ENCODE measurements at regions not wholly inside any gene's neighbourhood (a gene's known extent, or its start where the extent isn't known, plus 50 kb on each side); places are given as distances from the start of the nearest gene placed in this dataset.

GRCh38 chr2:341912-342311 is 54.0 kb upstream of the ALKAL2 start:
- no peaks in the 10 kb centered on the region for H3K27me3 ChIP-seq (replicated peaks in 1 of 2; ENCODE audit: control insufficient read depth in 2 of 2, insufficient read depth in 2 of 2, low read length in 1 of 2)
- no peak overlapping the region for H3K9ac ChIP-seq (ENCODE audit: control insufficient read depth, insufficient read depth, low read length)
- DNase-seq (ENCODE audit: low read depth, low spot score) (no peak), FAIRE-seq (no peak), ATAC-seq (no peak)
- no peak overlapping the region for H3K4me3 ChIP-seq
- H3K79me2 ChIP-seq (ENCODE audit: control insufficient read depth, insufficient read depth, low read length): no peaks in the 10 kb centered on the region
- 82% methylated on average over 2 of the region's 2 CpGs for WGBS (ENCODE audit: insufficient coverage, insufficient replicate concordance, low lambda C conversion rate, missing lambda C conversion rate)
- H3K4me2 ChIP-seq (ENCODE audit: control insufficient read depth, insufficient read depth): no peak overlapping the region
- TF ChIP-seq CEBPZ (IDR thresholded peaks at IDR 0.05; ENCODE audit: low read depth, low read length) (no peak), NFYB (IDR thresholded peaks at IDR 0.05; ENCODE audit: insufficient read depth, low read depth, low read length) (no peak), JUND (IDR thresholded peaks at IDR 0.05; ENCODE audit: low read depth, low read length) (no peak), FOXK2 (IDR thresholded peaks at IDR 0.05) (no peak)
- no peaks in the 10 kb centered on the region for H3K4me1 ChIP-seq (ENCODE audit: control insufficient read depth, insufficient read depth, low read length)
- H4K20me1 ChIP-seq (ENCODE audit: control insufficient read depth, insufficient read depth): no peaks in the 10 kb centered on the region
- intact Hi-C loops (cut with micrococcal nuclease; ENCODE audit: unreplicated experiment): no loop called here
- in situ Hi-C loops (cut with MboI): no loop called here
- BruUV-seq (replicated peaks): no TSS peak
- RAD21 ChIA-PET (ENCODE audit: unreplicated experiment): no interaction called here
- CTCF ChIA-PET: no interaction called here
- no peak overlapping the region for H3K27ac ChIP-seq (ENCODE audit: control insufficient read depth, insufficient read depth)
- H3K36me3 ChIP-seq (ENCODE audit: control insufficient read depth in 2 of 2, insufficient read depth in 2 of 2, low read length in 1 of 2): no peaks in the 10 kb centered on the region
- no peaks in the 10 kb centered on the region; the same call in 2 of the 3 replicates for H3K9me3 ChIP-seq (replicated peaks; ENCODE audit: control insufficient read depth, insufficient read depth, low read length)
- SMC1A ChIA-PET (ENCODE audit: uncharacterized antibody, unreplicated experiment): no interaction called here
- no peak overlapping the region for H2AFZ ChIP-seq (ENCODE audit: control insufficient read depth, low read depth, low read length)
- POLR2A ChIA-PET: no interaction called here

GRCh38 chr2:341017-341542 is 53.2 kb upstream of the ALKAL2 start:
- 45% methylated on average over 8 of the region's 9 CpGs for WGBS (ENCODE audit: insufficient coverage, insufficient replicate concordance, low lambda C conversion rate, missing lambda C conversion rate)
- SMC1A ChIA-PET (ENCODE audit: uncharacterized antibody, unreplicated experiment): no interaction called here
- TF ChIP-seq TARDBP (IDR thresholded peaks at IDR 0.05; ENCODE audit: borderline replicate concordance) (no peak), MTA3 (IDR thresholded peaks at IDR 0.05; ENCODE audit: borderline replicate concordance, low read length) (no peak), KAT2A (conservative IDR thresholded peaks at IDR 0.05; ENCODE audit: control insufficient read depth, low read depth, low read length) (no peak), POLR2A (IDR thresholded peaks at IDR 0.05; ENCODE audit: low read depth, low read length) (no peak), RAD51 (IDR thresholded peaks at IDR 0.05) (no peak), EZH2 (IDR thresholded peaks at IDR 0.05; ENCODE audit: borderline replicate concordance, control insufficient read depth, low read depth, low read length) (no peak)
- TF ChIP-seq, protein P1, sequence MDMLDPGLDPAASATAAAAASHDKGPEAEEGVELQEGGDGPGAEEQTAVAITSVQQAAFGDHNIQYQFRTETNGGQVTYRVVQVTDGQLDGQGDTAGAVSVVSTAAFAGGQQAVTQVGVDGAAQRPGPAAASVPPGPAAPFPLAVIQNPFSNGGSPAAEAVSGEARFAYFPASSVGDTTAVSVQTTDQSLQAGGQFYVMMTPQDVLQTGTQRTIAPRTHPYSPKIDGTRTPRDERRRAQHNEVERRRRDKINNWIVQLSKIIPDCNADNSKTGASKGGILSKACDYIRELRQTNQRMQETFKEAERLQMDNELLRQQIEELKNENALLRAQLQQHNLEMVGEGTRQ (IDR thresholded peaks at IDR 0.05; ENCODE audit: borderline replicate concordance, low read depth, low read length): no peak
- TF ChIP-seq, protein P2, sequence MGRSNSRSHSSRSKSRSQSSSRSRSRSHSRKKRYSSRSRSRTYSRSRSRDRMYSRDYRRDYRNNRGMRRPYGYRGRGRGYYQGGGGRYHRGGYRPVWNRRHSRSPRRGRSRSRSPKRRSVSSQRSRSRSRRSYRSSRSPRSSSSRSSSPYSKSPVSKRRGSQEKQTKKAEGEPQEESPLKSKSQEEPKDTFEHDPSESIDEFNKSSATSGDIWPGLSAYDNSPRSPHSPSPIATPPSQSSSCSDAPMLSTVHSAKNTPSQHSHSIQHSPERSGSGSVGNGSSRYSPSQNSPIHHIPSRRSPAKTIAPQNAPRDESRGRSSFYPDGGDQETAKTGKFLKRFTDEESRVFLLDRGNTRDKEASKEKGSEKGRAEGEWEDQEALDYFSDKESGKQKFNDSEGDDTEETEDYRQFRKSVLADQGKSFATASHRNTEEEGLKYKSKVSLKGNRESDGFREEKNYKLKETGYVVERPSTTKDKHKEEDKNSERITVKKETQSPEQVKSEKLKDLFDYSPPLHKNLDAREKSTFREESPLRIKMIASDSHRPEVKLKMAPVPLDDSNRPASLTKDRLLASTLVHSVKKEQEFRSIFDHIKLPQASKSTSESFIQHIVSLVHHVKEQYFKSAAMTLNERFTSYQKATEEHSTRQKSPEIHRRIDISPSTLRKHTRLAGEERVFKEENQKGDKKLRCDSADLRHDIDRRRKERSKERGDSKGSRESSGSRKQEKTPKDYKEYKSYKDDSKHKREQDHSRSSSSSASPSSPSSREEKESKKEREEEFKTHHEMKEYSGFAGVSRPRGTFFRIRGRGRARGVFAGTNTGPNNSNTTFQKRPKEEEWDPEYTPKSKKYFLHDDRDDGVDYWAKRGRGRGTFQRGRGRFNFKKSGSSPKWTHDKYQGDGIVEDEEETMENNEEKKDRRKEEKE (IDR thresholded peaks at IDR 0.05): no peak

More at GRCh38 chr2:341017-341542, 53.2 kb upstream of the ALKAL2 start:
- no peak overlapping the region for H2AFZ ChIP-seq (ENCODE audit: control insufficient read depth, low read depth, low read length)
- no peak overlapping the region for H3K4me2 ChIP-seq (ENCODE audit: control insufficient read depth, insufficient read depth)
- no peaks in the 10 kb centered on the region for H3K4me1 ChIP-seq (ENCODE audit: control insufficient read depth, insufficient read depth, low read length)
- H4K20me1 ChIP-seq (ENCODE audit: control insufficient read depth, insufficient read depth): no peaks in the 10 kb centered on the region
- H3K9me3 ChIP-seq (replicated peaks; ENCODE audit: control insufficient read depth, insufficient read depth, low read length): no peaks in the 10 kb centered on the region; the same call in 2 of the 3 replicates
- no peak for FAIRE-seq
- CTCF ChIA-PET: no interaction called here
- RAD21 ChIA-PET (ENCODE audit: unreplicated experiment): no interaction called here
- no TSS peak for BruUV-seq (replicated peaks)
- intact Hi-C loops (cut with micrococcal nuclease; ENCODE audit: unreplicated experiment) (no loop called here), in situ Hi-C loops (cut with MboI) (no loop called here)
- no peaks in the 10 kb centered on the region for H3K27me3 ChIP-seq (replicated peaks in 1 of 2; ENCODE audit: control insufficient read depth in 2 of 2, insufficient read depth in 2 of 2, low read length in 1 of 2)
- no peaks in the 10 kb centered on the region for H3K36me3 ChIP-seq (ENCODE audit: control insufficient read depth in 2 of 2, insufficient read depth in 2 of 2, low read length in 1 of 2)
- no peak overlapping the region for H3K4me3 ChIP-seq
- no peak overlapping the region for H3K27ac ChIP-seq (ENCODE audit: control insufficient read depth, insufficient read depth)
- ATAC-seq: no peak
- POLR2A ChIA-PET: no interaction called here
- no peak for DNase-seq (ENCODE audit: low read depth, low spot score)
- no peaks in the 10 kb centered on the region for H3K79me2 ChIP-seq (ENCODE audit: control insufficient read depth, insufficient read depth, low read length)
- no peak overlapping the region for H3K9ac ChIP-seq (ENCODE audit: control insufficient read depth, insufficient read depth, low read length)

All from GM12878 (cell line).